B cell (primary cell): ENCODE measurements at regions not wholly inside any gene's neighbourhood (a gene's known extent, or its start where the extent isn't known, plus 50 kb on each side); places are given as distances from the start of the nearest gene placed in this dataset.

Experiments used
- ATAC-seq: fragments of 200-7000 bp; cut with Tn5 transposase; one replicate; pipeline ENCODE4 v1.10.0; 2021; ENCODE audit warnings: low read depth, mild to moderate bottlenecking, moderate number of reproducible peaks, moderate library complexity
- CTCF ChIA-PET: fragments of 350-600 bp; sonication (Branson Sonifier 250); formaldehyde crosslinking; loops from one replicate; lab custom pipeline; 2021; ENCODE audit warnings: antibody characterized with exemption, inconsistent platforms; lab: Charles Lee
- POLR2A ChIA-PET: fragments of 350-600 bp; sonication (Branson Sonifier 250); formaldehyde crosslinking; loops from one replicate; lab custom pipeline; 2021; ENCODE audit warnings: antibody characterized with exemption; lab: Charles Lee
- DNase-seq: peaks from one replicate; pipeline ENCODE4 v3.0.0; 2013
- H2AFZ ChIP-seq: 2 replicates; pipeline ENCODE4 v1.6.1; 2012; ENCODE audit warnings: mild to moderate bottlenecking, low read depth, low read length; ENCODE audit not compliant: insufficient read depth, poor library complexity, severe bottlenecking
- H3K27ac ChIP-seq, 2 donors: 1 replicate in 1 of 2; 2 replicates in 1 of 2; pipeline ENCODE4 v1.5.1; 2012 to 2013; ENCODE audit warnings: low read length in 2 of 2, mild to moderate bottlenecking in 2 of 2, moderate library complexity in 1 of 2
- H3K27me3 ChIP-seq, 4 experiments: fragments of 200-600 bp in 1 of 4; sonication (generic) in 1 of 4; replicated peaks in 1 of 4; 1 replicate in 2 of 4; 2 replicates in 2 of 4; pipeline versions ENCODE4 v1.6.1 to v1.7.0; 2013 to 2016; ENCODE audit warnings: low read length in 3 of 4, mild to moderate bottlenecking in 2 of 4, mixed read lengths in 1 of 4, moderate library complexity in 1 of 4; ENCODE audit not compliant: insufficient read depth in 4 of 4, control insufficient read depth in 3 of 4; ENCODE audit errors: control extremely low read depth in 1 of 4
- H3K36me3 ChIP-seq, 2 experiments: replicated peaks in 1 of 2; 1 replicate in 1 of 2; 2 replicates in 1 of 2; pipeline versions ENCODE4 v1.6.1 to v1.7.1; 2013; ENCODE audit warnings: low read length in 1 of 2; ENCODE audit not compliant: insufficient read depth in 2 of 2, control insufficient read depth in 1 of 2; ENCODE audit errors: control extremely low read depth in 1 of 2, extremely low read depth in 1 of 2
- H3K4me1 ChIP-seq, 2 donors: fragments of 200-600 bp in 1 of 2; sonication (generic) in 1 of 2; 1 replicate in 1 of 2; 2 replicates in 1 of 2; pipeline versions ENCODE4 v1.5.1 to v1.6.1; 2013 to 2017; ENCODE audit warnings: low read length in 2 of 2; ENCODE audit not compliant: control insufficient read depth in 2 of 2, insufficient read depth in 2 of 2
- H3K4me2 ChIP-seq: replicated peaks from 2 replicates; pipeline ENCODE3; 2012; ENCODE audit warnings: mild to moderate bottlenecking, low read depth, low read length; ENCODE audit not compliant: poor library complexity, severe bottlenecking
- H3K4me3 ChIP-seq, 5 experiments: fragments of 200-600 bp in 1 of 5; sonication (generic) in 1 of 5; 1 replicate in 3 of 5; 2 replicates in 2 of 5; pipeline versions ENCODE4 v1.5.1 to v1.7.0; 2011 to 2016; ENCODE audit warnings: low read length in 4 of 5, mild to moderate bottlenecking in 4 of 5, low read depth in 2 of 5, control low read depth in 1 of 5, moderate library complexity in 1 of 5; ENCODE audit not compliant: insufficient read depth in 1 of 5; ENCODE audit errors: control extremely low read depth in 1 of 5, extremely low read depth in 1 of 5
- H3K79me2 ChIP-seq: fragments of 200-600 bp; sonication (generic); one replicate; pipeline ENCODE4 v1.6.0; 2016; ENCODE audit warnings: low read length; ENCODE audit not compliant: control insufficient read depth, insufficient read depth
- H3K9ac ChIP-seq: fragments of 200-600 bp; sonication (generic); 2 replicates; pipeline ENCODE4 v1.6.1; 2017; ENCODE audit warnings: mild to moderate bottlenecking, low read length, moderate library complexity
- H3K9me3 ChIP-seq, 3 donors: one replicate each; pipeline versions ENCODE4 v1.6.1 to v1.7.1; 2013; ENCODE audit warnings: low read length in 2 of 3; ENCODE audit not compliant: control insufficient read depth in 2 of 3, insufficient read depth in 1 of 3; ENCODE audit errors: control extremely low read depth in 1 of 3
- H4K20me1 ChIP-seq: 2 replicates; pipeline ENCODE4 v1.6.0; 2012; ENCODE audit warnings: mild to moderate bottlenecking, low read length; ENCODE audit not compliant: insufficient read depth, control insufficient read depth, poor library complexity, severe bottlenecking
- H3K27ac Mint-ChIP-seq: one replicate; pipeline ENCODE4 v1.8.0; 2021; ENCODE audit warnings: mixed read lengths
- H3K27me3 Mint-ChIP-seq: one replicate; pipeline ENCODE4 v1.8.0; 2021; ENCODE audit warnings: mixed read lengths
- H3K4me1 Mint-ChIP-seq: one replicate; pipeline ENCODE4 v1.8.0; 2021; ENCODE audit warnings: mixed read lengths
- H3K4me3 Mint-ChIP-seq: one replicate; pipeline ENCODE4 v1.8.0; 2021; ENCODE audit warnings: mixed read lengths
- H3K9me3 Mint-ChIP-seq: one replicate; pipeline ENCODE4 v1.8.0; 2022; ENCODE audit warnings: mixed read lengths; ENCODE audit not compliant: insufficient read depth
- EZH2 ChIP-seq: IDR thresholded peaks from 2 replicates; pipeline ENCODE4 v1.6.1; 2012; ENCODE audit warnings: borderline replicate concordance, low read depth, mild to moderate bottlenecking, moderate library complexity, low read length; ENCODE audit not compliant: insufficient read depth, poor library complexity, severe bottlenecking
- WGBS: methylation state at CpG from one replicate; pipeline ENCODE4 v1.1.5; 2013; ENCODE audit warnings: missing lambda C conversion rate; ENCODE audit not compliant: insufficient coverage; 5-methylcytosine and 5-hydroxymethylcytosine counted together
- intact Hi-C: fragments of 100-400 bp; cut with micrococcal nuclease; formaldehyde crosslinking; loops from one replicate; pipeline ENCODE4 v1.10.0; 2022
- TF ChIP-seq, protein P1 (sequence below): fragments of 200-600 bp; IDR thresholded peaks from one replicate; pipeline ENCODE4 v1.8.0; 2022; ENCODE audit warnings: antibody characterized with exemption, mild to moderate bottlenecking

DNA sequence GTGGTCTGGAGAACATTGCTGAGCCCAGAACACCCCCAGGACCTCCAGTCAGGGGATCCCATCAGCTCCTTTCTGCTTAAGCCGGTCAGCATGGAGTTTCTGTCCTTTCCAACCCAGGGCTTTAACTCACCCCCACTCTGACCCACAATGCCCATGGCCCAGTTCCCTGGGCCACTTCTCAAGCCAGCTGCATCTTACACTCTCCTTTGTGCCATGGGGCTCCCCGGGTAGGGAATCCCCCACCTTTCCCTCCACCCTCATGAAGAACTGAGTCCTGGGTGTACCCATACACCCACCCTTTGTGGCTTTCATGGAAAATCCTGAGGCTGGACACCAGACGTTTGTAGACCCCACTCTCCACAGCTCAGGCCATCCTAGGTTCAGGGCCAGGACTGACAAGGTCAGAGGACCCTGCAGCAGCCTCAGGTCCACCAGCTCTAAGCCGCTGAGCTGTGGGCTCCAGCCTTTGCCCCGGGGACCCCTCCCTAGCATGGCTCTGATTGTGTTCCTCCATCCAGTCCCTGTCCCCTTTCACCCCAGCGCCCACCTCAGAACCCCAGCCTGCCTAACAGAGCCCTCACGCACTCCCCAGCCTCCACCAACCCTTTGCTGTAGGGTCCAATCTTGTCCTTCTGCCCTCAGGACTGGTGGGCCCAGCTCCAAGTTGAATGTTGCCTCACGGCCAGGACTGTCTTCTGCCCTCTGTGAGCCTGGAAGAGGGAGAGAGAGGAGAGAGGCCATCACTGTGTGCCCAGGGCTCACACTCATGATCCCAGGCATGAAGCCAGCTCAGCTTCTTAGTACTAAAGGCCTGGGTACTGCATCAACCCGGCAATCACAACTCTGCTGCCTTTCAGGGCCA, 394.8 kb downstream of the MATN1 start:
- TF ChIP-seq, protein P1, sequence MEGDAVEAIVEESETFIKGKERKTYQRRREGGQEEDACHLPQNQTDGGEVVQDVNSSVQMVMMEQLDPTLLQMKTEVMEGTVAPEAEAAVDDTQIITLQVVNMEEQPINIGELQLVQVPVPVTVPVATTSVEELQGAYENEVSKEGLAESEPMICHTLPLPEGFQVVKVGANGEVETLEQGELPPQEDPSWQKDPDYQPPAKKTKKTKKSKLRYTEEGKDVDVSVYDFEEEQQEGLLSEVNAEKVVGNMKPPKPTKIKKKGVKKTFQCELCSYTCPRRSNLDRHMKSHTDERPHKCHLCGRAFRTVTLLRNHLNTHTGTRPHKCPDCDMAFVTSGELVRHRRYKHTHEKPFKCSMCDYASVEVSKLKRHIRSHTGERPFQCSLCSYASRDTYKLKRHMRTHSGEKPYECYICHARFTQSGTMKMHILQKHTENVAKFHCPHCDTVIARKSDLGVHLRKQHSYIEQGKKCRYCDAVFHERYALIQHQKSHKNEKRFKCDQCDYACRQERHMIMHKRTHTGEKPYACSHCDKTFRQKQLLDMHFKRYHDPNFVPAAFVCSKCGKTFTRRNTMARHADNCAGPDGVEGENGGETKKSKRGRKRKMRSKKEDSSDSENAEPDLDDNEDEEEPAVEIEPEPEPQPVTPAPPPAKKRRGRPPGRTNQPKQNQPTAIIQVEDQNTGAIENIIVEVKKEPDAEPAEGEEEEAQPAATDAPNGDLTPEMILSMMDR = no peak
- no peak for TF ChIP-seq EZH2
- no peak overlapping the region for H2AFZ ChIP-seq
- no peaks in the 10 kb centered on the region for H3K79me2 ChIP-seq
- no peaks in the 10 kb centered on the region for H4K20me1 ChIP-seq
- no peaks in the 10 kb centered on the region for H3K36me3 ChIP-seq
- H3K27ac Mint-ChIP-seq = no peak overlapping the region
- H3K27me3 ChIP-seq = no peaks in the 10 kb centered on the region
- H3K4me2 ChIP-seq = no peak overlapping the region
- ChIA-PET CTCF (no interaction called here), POLR2A (no interaction called here)
- 85% methylated on average over 9 of the region's 9 CpGs for WGBS
- H3K27ac ChIP-seq = no peak overlapping the region
- intact Hi-C loops = no loop called here
- H3K9ac ChIP-seq = no peak overlapping the region
- H3K4me3 Mint-ChIP-seq = no peak overlapping the region
- no peaks in the 10 kb centered on the region for H3K9me3 ChIP-seq
- no peaks in the 10 kb centered on the region for H3K4me1 Mint-ChIP-seq
- H3K4me1 ChIP-seq = no peaks in the 10 kb centered on the region
- H3K27me3 Mint-ChIP-seq = peaks cover 8% of the 10 kb centered on the region
- H3K9me3 Mint-ChIP-seq = no peaks in the 10 kb centered on the region
- no peak for DNase-seq
- ATAC-seq = no peak
- no peak overlapping the region for H3K4me3 ChIP-seq

DNA sequence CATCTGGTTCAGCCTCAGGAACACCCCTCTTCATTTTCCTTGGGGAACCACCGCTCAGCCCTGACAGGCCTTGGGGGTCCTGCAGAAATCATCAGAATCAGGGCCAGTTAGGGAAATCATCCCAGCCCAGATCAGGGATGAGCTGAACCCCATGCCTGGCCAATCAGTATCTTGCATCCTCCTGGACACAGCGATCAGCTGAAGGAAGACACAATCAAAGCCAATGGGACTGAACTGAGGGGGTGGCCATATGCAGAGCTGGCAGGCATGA, 395.4 kb downstream of the MATN1 start:
- H3K27ac Mint-ChIP-seq = no peak overlapping the region
- Histone ChIP-seq H2AFZ (no peak overlapping the region), H3K4me3 (no peak overlapping the region), H3K27me3 (peaks cover 0 to 2% (median 0%) of the 10 kb centered on the region in 4 experiments), H3K27ac (no peak overlapping the region), H3K4me2 (no peak overlapping the region), H3K36me3 (no peaks in the 10 kb centered on the region), H3K9ac (no peak overlapping the region), H3K79me2 (no peaks in the 10 kb centered on the region), H4K20me1 (no peaks in the 10 kb centered on the region), H3K9me3 (no peaks in the 10 kb centered on the region), H3K4me1 (no peaks in the 10 kb centered on the region)
- DNase-seq (no peak), ATAC-seq (no peak)
- WGBS = 100% methylated on average over 2 of the region's 2 CpGs
- TF ChIP-seq, protein P1 = no peak
- no peak for TF ChIP-seq EZH2
- POLR2A ChIA-PET = no interaction called here
- intact Hi-C loops = no loop called here
- no peak overlapping the region for H3K4me3 Mint-ChIP-seq
- CTCF ChIA-PET = no interaction called here
- H3K27me3 Mint-ChIP-seq = peaks cover 4% of the 10 kb centered on the region
- H3K9me3 Mint-ChIP-seq = no peaks in the 10 kb centered on the region
- H3K4me1 Mint-ChIP-seq = no peaks in the 10 kb centered on the region
